ENCODE measurements at regions not wholly inside any gene's neighbourhood (a gene's known extent, or its start where the extent isn't known, plus 50 kb on each side); places are given as distances from the start of the nearest gene placed in this dataset.

DNA sequence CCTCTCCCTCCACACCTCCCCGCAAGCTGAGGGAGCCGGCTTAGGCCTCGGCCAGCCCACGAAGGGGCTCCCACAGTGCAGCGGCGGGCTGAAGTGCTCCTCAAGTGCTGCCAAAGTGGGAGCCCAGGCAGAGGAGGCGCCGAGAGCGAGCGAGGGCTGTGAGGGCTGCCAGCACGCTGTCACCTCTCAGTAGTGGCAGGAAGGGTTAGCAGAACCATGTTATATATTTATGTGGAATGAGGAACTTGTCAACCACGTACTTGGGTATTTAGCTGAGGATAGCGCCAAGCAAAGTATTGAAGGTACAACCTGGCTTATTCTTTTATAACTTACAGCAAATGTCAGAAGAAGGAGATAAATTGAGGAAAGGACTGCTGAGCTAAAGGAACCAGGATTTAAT, 144.1 kb upstream of the MGAT5 start:
- H3K27me3 ChIP-seq: no peaks in the 10 kb centered on the region
- 89 to 95% methylated on average over 13 of the region's 13 CpGs for WGBS, 2 donors

DNA sequence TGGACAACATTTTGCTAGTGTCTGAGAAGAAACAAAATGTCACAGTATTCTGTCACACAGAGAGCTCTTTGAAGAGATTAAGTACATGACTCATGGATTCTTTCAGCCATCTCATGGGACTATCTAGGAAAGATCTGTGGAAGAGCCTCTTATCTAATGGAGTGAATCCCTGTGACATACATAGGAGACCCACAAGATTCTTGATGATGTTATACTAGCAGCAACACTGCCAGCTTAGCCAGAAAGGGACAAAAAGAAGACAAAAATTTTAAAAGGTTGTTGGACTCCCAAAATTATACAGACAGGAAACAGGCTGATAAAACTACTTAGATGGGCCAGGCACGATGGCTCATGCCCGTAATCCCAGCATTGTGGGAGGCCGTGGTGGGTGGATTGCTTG, 143.3 kb upstream of the MGAT5 start:
- 92 to 93% methylated on average over 3 of the region's 3 CpGs for WGBS, 2 donors
- intact Hi-C loops (cut with DNase I): no loop called here
- TF ChIP-seq EP300 (IDR thresholded peaks at IDR 0.05) (no peak), POLR2AphosphoS5 (IDR thresholded peaks at IDR 0.05) (no peak), POLR2A (IDR thresholded peaks at IDR 0.05) (no peak)
- TF ChIP-seq, protein P1, sequence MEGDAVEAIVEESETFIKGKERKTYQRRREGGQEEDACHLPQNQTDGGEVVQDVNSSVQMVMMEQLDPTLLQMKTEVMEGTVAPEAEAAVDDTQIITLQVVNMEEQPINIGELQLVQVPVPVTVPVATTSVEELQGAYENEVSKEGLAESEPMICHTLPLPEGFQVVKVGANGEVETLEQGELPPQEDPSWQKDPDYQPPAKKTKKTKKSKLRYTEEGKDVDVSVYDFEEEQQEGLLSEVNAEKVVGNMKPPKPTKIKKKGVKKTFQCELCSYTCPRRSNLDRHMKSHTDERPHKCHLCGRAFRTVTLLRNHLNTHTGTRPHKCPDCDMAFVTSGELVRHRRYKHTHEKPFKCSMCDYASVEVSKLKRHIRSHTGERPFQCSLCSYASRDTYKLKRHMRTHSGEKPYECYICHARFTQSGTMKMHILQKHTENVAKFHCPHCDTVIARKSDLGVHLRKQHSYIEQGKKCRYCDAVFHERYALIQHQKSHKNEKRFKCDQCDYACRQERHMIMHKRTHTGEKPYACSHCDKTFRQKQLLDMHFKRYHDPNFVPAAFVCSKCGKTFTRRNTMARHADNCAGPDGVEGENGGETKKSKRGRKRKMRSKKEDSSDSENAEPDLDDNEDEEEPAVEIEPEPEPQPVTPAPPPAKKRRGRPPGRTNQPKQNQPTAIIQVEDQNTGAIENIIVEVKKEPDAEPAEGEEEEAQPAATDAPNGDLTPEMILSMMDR (IDR thresholded peaks at IDR 0.05): no peak
- no peak overlapping the region for H3K27ac ChIP-seq
- H3K27me3 ChIP-seq: no peaks in the 10 kb centered on the region
- no peak for DNase-seq
- no peaks in the 10 kb centered on the region for H3K4me1 ChIP-seq
- H3K9me3 ChIP-seq: peaks cover 0 to 5% (median 2%) of the 10 kb centered on the region in 4 donors
- no peak overlapping the region for H3K4me3 ChIP-seq
- no peaks in the 10 kb centered on the region for H3K36me3 ChIP-seq

More for the DNA sequence above, 144.1 kb upstream of the MGAT5 start:
- Histone ChIP-seq H3K27ac (no peak overlapping the region), H3K9me3 (peaks cover 0 to 5% (median 2%) of the 10 kb centered on the region in 4 donors), H3K36me3 (no peaks in the 10 kb centered on the region), H3K4me1 (no peaks in the 10 kb centered on the region), H3K4me3 (no peak overlapping the region)
- intact Hi-C loops (cut with DNase I): no loop called here
- TF ChIP-seq POLR2AphosphoS5 (IDR thresholded peaks at IDR 0.05) (no peak), EP300 (IDR thresholded peaks at IDR 0.05) (no peak), POLR2A (IDR thresholded peaks at IDR 0.05) (no peak)
- TF ChIP-seq, protein P1 (IDR thresholded peaks at IDR 0.05): no peak
- DNase-seq: no peak

DNA sequence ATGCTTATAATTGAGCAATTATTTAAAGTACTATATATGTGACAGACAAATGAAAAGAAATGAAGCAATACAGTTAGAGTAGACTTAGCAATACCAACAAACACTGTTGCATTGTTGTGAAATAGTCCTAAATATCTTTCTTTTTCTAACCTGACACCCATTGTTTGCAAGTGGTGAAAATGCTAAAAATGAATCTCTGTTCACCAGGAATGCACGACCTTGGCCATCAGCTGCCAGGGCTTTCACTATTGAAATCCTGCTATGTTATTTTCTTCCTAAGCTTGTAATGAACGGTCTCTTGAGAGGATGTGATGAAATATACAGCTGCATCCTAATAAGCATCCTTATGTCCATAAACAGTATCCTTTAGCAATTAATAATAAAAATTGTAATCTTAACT, 136.2 kb upstream of the MGAT5 start:
- no peak for DNase-seq
- Histone ChIP-seq H3K27me3 (no peaks in the 10 kb centered on the region), H3K9me3 (no peaks in the 10 kb centered on the region), H3K36me3 (no peaks in the 10 kb centered on the region), H3K27ac (no peak overlapping the region), H3K4me1 (peaks cover 0 to 25% (median 18%) of the 10 kb centered on the region in 4 donors), H3K4me3 (no peak overlapping the region)
- intact Hi-C loops (cut with DNase I): loop anchor here (1.0 to 5.0 kb wide), 3 partner anchors 128 to 780 kb away; no protein-coding TSS in a partner anchor
- WGBS, 2 donors: 32 to 38% methylated on average over 2 of the region's 2 CpGs
- TF ChIP-seq POLR2AphosphoS5 (IDR thresholded peaks at IDR 0.05) (no peak), POLR2A (IDR thresholded peaks at IDR 0.05) (no peak), EP300 (IDR thresholded peaks at IDR 0.05) (no peak)
- TF ChIP-seq, protein P1 (IDR thresholded peaks at IDR 0.05): no peak

DNA sequence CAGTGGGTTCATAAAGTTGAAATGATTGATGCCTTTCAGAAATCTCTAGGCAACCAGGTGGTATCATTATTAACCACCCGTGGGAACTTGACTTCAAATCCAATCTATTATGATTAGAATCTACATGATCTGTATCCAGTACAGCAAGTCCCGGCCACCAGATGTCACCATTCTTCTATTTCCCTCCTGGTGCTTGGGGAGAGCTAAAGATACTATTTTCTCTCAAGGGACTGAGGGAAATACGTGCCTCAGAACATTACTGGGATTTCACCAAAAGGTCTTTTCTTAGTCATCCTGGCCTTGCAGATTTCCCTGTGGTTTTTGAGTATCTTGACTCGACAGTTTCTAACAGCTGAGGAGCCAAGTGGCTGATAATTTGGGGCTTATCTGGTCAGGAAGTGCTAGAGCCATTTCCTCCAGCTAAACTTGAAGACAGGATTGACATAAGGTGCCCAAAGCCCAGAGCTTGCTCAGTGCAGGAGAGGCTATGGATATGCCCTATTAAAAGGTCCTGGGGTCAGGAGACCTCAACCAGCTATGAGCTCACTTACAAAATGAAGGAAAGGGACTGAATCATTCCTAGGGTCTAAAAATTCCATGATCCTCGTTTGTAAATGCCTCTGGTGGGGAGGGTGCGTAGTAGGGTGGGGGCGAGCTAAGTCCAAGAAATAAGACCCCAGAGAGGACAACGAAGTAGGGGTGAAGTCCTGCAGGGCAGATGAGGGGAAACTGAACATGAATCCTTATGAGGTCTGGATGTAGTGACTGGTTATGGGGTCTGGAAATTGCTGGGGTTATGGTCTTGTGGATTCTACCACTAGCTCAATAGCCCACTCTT, 135.4 kb upstream of the MGAT5 start:
- intact Hi-C loops (cut with DNase I): loop anchor here (1.0 to 5.0 kb wide), 3 partner anchors 127 to 779 kb away; no protein-coding TSS in a partner anchor
- WGBS, 2 donors: 31% methylated on average over 8 of the region's 8 CpGs
- Histone ChIP-seq H3K27me3 (no peaks in the 10 kb centered on the region), H3K4me3 (no peak overlapping the region), H3K27ac (peak overlapping the region; percentile 91 to 96 (median 94)), H3K9me3 (no peaks in the 10 kb centered on the region), H3K36me3 (no peaks in the 10 kb centered on the region), H3K4me1 (peaks cover 0 to 25% (median 18%) of the 10 kb centered on the region in 4 donors)
- DNase-seq: peak; percentile 93
- TF ChIP-seq EP300 (IDR thresholded peaks at IDR 0.05) (no peak), POLR2A (IDR thresholded peaks at IDR 0.05) (no peak), POLR2AphosphoS5 (IDR thresholded peaks at IDR 0.05) (peak in 1 of 4 donors; percentile 28)
- TF ChIP-seq, protein P1 (IDR thresholded peaks at IDR 0.05): peak; percentile 59 to 77 (median 72)
